HG03108 (cell line): ENCODE measurements at regions not wholly inside any gene's neighbourhood (a gene's known extent, or its start where the extent isn't known, plus 50 kb on each side); places are given as distances from the start of the nearest gene placed in this dataset.

ENCODE experiments used
- ATAC-seq: cut with Tn5 transposase; IDR thresholded peaks from one replicate; pipeline ENCODE4 v1.9.1; 2021; ENCODE audit warnings: moderate library complexity; ENCODE audit not compliant: unreplicated experiment

DNA sequence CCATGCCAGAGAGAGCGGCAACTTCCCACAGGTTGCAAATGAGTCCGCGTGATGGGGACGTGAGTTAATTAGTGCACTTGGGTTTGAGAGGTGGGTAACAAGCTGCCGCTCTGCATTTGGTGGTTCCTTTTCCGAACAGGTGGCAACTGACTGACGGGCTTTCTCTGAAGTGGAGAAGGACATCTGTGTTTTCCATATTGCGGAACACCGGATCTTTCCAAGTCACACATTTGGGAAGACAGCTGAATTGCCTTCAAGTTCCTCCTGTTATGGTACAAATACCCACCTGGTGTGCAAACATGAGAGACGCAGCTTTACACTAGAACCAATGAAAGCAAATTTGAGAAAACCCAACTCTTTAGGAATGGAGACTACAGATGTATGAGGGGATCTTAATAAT, 451.3 kb upstream of the ZFHX3 start:
- ATAC-seq, result no peak

DNA sequence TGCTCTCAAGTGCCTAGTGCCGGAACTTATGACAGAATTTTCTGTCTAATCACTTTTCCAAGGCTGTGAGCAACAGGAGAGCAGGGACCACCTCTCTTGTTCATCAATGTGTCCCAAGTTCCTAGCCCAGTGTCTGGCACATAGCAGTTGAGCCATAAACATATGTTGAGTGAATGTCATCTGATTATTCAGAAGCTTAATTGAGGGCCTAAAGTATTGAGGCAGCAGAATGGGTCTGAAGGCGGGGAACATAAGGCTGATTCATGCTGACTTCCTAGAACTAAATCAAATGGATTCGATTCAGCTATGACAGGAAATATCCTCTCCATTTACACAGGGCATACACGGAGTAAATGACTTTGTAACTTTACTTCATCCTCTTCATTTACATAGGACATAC, 438.0 kb upstream of the ZFHX3 start:
- no peak for ATAC-seq

DNA sequence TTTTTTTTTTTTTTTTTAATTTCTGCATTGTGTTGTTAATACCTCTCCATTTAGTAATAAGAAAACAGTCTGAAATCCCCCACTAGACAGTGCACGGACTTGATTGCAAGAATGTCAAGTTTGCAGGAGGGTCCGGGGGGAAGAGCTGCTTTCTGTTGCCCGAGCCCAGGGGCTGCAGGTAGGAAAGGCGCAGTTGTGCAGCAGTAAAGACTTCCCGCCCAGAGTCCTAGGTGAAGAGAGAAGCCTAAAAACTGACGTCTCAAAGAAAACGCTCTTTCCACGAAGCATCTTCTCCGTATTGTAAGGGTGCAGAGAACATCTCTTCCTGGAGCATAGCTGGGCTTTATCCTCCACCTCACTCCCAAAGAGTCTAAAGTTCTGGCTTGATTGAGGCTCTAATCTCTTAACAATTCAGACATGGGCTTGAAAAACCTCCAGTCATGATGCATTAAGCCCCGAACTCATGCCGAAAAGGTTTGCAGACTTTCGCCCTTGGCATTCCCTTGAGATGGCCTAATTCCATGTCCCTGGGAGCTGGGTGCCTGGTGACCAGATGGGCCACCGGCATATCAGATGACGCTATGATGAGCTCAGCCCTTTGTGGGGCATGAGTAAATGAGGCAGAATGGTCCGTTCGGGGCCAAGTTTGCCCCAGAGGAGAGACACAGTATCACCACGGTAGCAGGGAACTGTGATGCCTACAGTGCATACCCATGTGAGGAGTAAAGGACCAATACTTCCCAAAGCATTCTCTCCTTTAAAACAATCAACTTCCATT, 436.2 kb upstream of the ZFHX3 start:
- no peak for ATAC-seq

DNA sequence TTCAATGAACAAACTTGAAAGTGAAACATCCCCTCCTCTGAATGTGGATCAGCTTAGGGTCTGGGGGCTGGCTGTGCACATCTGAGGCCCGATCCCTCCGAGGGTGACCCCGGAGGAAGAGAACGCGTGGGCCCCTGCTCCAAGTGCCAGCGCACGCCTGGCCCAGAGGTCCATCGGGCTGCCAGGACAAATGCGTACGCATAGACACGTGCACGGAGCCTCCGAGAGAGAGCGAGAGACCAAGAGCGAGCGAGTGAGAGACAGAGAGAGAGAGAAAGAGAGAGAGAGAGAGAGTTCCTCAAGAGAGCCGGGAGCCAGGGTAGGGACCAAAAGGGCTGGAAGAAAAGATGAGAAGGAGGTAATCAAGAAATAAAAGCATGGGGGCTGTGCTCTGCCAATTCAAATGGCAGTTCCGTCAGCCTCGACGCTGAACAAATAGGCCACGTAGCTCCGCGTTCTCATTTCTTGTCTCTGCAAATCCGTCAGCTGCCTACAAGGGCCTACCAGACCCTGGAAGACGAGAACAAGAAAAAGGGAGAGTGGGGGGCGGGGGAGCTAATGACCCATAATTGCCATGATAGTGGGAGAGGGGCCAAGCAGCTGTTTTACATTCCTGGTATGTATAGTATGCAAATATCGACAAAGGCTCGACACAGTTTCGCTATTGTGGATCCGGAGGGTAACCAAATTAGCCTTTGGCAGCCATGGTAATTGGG, 435.3 kb upstream of the ZFHX3 start:
- ATAC-seq, result no peak

DNA sequence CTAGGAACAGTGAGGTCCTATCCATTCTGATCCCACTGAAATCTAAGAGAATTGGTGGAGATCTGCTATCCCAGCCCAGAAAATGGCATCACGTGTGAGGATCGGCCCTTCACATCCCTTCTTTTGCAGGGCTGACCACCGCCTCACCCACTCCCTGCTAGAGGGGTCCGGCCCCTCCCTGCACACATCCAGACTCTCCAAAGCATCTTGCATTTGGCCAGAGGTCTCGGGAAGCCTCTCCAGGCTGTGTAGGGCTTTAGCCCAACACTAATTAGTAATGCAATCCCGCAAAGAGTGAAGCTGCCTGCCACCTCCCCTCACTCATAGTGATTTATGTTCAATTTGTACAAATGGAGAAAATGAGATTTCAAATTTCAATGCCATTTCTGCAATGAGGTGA, 434.4 kb upstream of the ZFHX3 start:
- no peak for ATAC-seq

DNA sequence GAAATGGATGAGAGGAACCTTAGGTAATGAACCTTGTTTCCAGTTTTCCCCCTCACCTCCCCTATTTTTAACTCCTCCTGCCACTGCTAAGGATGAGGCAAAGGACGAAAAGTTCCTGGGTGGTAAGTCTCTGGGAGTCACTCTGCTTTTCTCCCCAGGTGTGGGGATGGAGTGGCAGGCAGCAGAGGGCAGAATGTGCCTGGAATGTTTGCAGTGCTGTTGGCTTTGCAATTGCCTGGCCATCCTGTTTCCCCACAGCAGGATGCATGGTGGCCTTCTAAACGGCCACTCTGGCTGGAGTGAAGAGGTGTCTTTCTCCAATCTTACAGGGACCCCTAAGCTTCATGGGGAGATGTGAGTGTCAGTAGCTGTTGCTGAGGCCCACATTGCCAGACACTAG, 432.5 kb upstream of the ZFHX3 start:
- ATAC-seq, result no peak

DNA sequence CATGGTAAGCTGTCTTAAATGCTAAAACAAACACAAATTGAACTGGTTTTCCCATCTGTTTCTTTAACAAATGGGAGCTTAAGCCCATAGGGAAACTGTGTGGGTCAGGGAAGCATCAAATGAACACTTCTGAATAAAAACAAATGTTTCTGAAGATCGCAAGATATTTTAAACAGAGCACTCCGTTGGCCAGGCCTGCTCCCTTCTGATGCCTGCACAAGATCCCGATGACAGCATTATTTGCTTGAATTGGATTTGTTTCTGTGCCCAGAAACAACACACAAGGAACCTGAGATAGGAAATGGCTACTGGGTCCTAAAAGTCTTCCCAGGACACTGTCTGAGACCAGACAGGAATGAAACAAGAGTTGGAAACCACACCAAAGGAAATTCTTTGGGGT, 425.8 kb upstream of the ZFHX3 start:
- no peak for ATAC-seq

DNA sequence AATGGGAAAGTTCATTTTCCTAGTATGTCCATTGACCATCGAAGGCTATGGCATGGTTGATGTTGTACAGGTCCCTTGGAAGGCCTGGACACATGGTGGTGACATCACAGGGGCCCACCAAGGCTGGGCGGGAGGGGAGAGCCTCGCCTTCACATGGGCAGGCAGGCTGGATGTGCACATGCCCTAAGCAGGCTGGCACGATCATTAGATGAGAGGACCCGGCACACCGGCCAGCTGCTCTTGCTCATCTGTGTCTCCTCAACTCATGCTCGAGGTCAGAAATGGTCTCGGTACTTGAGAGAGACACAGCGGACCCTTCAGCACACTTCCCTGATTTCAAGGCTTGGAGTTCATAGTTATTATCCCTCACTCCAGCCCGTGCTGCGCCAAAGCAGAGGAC, 416.9 kb upstream of the ZFHX3 start:
- no peak for ATAC-seq

DNA sequence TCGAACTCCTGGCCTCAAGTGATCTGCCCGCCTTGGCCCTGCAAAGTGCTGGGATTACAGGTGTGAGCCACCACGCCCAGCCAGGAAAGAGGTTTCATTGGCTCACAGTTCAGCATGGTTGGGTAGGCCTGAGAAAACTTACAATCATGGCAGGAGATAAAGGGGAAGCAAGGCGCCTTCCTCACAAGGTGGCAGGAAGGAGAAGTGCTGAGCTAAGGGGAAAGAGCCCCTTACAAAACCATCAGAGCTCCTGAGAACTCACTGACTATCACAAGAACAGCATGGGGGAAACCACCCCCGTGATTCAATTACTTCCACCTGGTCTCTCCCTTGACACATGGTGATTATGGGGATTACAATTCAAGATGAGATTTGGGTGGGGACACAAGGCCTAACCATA, 411.7 kb upstream of the ZFHX3 start:
- no peak for ATAC-seq

DNA sequence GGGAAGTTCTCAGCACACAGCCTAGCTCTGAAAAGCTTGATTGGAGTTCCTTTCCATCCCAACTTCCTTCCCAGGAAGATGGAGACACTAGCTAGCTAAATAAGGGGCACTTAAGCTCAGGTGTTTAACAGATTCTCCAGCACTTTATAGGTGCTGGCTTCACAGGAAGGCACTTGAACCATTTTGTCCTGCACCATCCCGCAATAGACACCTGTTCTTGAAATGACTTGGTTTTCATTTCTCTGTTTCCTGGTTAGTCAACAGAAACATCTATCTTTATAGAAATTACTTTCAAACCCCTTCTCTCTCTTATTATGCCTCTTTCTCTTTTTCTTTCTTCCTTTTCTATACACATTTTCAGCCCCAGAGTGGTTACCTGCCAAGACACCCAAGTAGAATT, 409.9 kb upstream of the ZFHX3 start:
- no peak for ATAC-seq

DNA sequence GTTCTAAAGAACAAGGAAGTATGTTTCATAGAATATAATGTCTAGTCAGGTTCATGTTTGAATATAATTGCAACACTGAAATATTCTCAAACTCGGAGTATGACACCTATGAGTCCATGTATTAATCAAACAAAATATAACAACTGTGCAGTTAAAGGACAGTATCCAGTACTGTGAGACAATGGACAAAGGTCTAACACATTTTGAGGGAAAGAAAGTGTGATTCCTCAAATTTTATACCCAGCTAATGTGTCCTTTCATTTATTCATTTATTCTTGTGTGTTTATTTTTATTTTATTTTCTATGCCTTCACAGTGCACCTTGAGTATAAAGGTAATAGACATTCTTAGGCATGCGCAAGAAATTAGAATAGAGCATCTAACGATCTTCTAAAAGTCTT, 401.0 kb upstream of the ZFHX3 start:
- ATAC-seq, result no peak

DNA sequence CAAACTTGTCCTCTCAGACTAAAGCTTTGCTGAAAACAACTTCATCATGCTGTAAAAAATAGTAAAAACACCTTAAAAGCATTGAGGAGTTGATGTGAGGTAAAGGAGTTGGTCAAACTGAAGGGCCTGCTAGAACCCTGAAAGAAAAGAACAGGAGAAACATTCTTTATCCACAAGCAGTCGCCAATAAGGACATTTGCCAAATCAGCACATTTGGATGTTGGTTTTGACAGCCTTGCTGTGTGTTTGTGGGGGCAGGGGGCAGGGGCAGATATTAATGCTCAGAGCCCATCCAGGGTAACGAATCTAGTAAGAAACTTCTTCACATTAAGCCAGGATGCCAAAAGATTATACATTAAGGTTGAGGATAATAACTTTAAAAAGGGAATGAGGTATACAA, 399.9 kb upstream of the ZFHX3 start:
- ATAC-seq, result no peak

DNA sequence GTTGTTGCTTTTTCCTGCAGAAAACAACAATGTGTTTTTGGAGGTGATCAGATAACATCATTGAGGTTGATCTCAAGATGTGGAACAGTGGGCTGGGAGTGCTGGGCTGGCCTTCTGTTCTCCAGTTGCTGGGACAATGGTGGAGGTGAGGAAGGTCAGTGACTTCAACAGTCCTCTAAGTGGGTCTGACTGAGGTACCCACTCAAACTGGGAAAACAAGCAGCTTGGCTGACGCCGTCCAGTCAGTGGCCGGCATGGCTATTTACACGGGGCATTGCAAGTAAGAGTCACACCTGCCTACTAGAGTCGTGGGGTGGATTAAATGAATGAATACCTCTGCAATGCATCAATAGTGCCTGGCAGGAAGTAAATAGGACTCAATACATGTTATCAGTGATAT, 386.7 kb upstream of the ZFHX3 start:
- ATAC-seq, result no peak

DNA sequence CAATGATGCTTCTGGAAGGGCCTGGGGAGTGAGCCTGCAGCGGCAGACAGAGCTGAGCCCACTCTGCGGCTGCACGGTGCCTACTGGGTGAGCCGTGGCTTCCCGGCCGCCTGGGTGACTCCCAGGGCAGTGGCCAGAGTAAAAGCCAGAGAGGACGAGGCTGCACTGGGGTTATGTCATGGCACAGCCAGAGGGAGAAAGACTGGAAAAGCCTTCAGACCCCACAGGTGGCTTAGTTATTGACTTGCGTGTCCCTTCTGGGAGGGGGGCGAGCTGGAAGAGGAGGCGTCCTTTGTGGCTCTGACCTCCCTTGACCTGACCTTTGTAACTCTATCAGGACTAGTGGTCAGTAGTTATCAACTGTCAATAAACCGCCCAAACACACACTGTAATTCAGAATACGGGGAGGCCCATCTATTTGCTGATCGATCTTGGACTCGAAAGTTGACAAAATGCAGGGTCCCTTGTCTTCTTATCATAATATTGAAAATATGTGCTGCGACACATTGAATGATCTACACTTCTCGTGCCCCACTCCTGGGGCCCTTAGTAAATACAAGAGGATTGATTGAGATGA, 385.9 kb upstream of the ZFHX3 start:
- no peak for ATAC-seq

DNA sequence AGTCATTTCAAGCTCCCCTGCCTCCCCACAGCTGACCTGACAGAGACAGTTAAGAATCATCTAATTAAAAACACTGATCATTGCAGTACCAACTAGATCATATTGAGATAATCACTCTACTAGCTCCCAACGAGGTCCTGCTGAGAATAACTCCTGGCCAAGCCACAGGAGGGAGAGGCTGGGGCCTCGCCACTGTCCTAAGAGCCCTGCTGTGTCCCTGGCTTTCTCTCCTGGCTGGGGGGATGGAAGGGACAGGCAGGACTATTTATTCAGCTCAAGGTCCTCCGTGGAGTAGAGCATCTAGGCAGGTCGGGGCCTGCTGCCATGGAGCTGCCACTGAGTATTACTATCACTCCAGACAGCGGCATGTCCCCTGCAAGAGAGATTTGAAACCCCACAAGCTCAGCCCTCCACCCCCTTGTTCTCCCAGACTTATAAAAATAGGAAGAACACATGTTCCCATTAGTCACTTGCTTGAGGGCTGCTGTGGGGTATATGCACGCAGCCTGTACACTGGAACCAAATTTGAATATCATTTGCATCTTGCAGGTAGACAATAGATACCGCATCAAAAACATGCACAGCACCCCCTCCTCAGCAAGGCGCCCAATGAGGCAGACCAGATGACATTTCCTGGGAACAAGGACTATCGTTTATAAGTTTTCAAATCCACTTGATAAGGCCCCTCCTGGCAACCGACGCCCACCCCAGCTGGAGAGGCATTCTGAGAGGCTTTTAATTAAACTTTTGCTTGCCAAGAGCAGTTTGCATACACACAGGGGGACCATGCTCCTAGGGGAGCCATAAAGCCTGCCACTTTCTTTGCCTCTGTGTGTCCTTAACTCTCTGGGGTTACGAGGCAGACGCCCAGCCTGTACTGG, 385.2 kb upstream of the ZFHX3 start:
- ATAC-seq, result no peak

DNA sequence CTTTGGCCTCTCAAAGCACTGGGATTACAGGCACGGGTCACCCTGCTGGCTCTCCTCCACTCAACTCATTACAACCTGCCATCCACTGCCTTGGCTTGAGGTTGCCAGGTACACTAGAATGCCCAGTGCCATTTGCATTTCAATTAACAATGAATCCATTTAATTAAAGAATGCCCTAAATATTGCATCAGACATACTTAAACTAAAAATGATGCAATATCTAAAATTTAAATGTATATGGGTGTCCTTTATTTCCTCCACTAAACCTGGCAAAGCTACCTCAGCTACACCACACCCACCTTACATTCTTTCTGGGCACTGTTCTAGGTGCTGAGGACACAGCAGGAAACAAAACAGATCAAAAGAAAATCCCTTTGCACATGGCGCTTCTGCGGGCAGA, 382.2 kb upstream of the ZFHX3 start:
- no peak for ATAC-seq

DNA sequence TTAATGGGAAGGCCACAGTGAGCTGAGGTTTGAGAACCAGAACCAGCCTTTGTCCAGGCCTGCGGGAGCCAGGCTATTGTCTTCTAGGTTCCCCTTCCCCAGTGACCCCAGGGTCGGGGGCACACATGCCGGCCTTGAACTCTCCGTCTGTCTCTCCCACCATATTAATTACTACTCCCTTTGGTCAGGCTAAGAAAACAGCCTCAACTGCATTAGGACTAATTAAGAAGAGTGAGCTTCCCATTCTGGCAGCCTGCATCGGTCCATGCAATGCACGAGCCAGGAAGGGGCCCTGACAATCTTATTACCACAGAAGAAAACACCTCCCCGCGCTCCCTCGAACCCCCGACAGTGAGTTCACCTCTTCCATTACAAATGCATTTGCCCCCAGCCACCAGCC, 380.2 kb upstream of the ZFHX3 start:
- no peak for ATAC-seq

DNA sequence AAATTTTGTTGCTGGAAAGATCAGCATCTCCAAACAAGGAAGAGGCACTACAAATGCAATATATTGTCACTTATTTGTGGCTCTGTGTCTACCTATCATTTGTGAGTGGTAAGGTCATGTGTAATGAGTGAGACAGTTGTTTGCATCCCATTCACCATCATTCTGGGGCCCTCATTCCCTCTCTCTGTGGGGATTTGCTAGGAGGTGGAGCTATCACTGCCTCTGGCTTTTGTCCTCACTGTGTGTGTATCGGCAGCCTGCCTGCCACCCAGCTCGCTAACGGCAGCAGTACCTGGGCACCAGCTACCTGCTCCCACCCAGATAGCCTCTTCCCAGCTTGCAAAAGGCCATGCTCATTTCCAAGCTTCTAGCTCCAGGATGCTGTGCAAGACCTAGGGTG, 379.2 kb upstream of the ZFHX3 start:
- no peak for ATAC-seq

DNA sequence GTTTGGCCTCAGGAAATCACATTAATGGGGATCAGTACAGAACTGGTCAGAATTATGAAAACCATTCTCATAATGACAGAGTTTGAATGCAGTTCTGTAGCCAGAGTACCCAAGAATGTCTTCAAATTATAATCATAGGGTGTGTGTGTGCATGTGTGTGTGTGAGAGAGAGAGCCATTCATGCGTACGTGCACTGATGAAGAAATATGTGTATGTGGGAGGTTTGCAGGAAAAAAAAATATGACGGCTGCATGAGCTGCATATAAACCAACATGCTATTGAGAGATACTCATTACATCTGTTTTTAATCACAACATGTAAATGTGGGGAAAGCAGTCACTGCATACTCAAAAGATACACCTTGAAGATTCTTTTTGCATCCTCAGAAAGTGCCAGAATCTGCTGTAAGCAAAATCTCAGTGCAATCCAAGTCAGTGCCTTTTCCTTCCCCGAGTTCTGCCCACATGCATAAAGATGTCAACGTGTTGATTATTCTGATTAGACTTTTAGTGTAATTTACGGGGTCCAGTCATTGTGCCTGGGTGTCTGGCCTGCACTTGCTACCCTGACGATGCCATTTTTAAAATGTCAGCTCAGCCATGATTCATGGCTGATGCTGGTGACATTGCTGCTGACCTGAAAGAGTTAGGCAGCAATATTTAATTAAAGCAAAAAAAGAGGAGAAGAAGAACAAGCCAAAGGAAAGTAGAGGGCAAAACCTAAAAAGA, 378.7 kb upstream of the ZFHX3 start:
- no peak for ATAC-seq

DNA sequence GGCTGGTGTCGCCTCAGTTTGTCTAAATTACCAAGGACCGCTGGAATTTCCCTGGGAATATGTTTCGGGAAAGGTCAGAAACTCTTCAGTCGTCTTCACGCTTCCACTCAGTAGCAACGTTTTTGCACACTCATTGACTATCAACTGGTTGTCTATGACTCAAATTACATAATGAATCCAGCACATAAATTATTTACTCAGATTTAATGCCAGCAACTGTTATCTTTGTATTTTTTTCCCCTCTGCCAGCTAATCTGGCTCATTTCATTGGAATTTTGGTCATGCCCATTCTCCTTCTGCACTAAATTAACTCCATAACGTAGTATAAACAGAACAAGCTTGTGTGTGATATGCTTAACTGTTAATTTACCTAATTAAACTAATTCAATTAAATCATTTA, 372.7 kb upstream of the ZFHX3 start:
- ATAC-seq, result no peak

DNA sequence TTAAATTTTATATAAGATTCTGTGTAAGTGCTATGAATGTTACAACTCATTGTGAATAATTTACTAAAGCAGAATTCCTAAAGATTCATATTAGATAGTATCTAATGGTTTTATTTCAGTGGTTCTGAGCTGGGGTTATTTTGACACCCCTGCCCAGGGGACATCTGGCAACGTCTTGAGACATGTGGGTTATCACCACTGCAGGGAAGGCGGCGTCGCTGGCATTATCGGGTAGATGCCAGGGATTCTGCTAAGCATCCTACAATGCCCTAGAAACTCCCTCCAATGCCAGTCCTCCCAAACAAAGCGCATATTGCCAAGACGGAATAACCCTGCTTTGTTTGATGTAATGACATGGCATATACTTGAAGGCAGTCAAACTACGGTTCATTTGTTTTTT, 372.3 kb upstream of the ZFHX3 start:
- no peak for ATAC-seq
